GM12873 (cell line): ENCODE measurements at regions not wholly inside any gene's neighbourhood (a gene's known extent, or its start where the extent isn't known, plus 50 kb on each side); places are given as distances from the start of the nearest gene placed in this dataset.

Source experiments
- TF ChIP-seq, protein P1 (sequence below): IDR thresholded peaks from 2 replicates; pipeline ENCODE4 v1.5.1; 2012; ENCODE audit warnings: low read depth, mild to moderate bottlenecking, moderate library complexity, low read length, control low read depth; ENCODE audit not compliant: insufficient read depth; ENCODE audit errors: missing control alignments

DNA sequence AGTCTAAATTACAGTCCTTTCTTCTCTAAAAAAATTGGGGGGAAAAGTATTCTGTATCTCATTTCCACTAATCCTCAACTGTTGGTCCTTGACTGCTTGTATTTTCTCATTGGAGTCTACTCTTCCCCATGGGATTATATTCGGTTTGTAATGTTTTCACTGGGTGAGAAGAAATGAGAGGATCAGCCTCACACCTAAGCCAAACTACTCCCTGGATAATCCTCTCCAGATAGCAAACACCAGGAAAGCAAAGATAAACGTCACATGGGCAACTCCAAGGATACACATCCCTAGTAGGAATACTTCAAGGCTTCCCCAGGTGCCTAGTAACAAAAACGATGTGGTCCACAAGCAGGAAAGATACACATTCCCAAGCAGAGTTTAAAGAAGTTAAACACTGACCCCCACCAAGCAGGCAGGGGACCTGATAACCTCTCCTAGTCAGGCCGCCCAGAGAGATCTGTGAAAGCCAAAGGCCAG is 53.9 kb upstream of the SOX4 start:
- TF ChIP-seq, protein P1, sequence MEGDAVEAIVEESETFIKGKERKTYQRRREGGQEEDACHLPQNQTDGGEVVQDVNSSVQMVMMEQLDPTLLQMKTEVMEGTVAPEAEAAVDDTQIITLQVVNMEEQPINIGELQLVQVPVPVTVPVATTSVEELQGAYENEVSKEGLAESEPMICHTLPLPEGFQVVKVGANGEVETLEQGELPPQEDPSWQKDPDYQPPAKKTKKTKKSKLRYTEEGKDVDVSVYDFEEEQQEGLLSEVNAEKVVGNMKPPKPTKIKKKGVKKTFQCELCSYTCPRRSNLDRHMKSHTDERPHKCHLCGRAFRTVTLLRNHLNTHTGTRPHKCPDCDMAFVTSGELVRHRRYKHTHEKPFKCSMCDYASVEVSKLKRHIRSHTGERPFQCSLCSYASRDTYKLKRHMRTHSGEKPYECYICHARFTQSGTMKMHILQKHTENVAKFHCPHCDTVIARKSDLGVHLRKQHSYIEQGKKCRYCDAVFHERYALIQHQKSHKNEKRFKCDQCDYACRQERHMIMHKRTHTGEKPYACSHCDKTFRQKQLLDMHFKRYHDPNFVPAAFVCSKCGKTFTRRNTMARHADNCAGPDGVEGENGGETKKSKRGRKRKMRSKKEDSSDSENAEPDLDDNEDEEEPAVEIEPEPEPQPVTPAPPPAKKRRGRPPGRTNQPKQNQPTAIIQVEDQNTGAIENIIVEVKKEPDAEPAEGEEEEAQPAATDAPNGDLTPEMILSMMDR, result no peak
